Nucleus accumbens (tissue), 56 donors: ENCODE measurements at regions not wholly inside any gene's neighbourhood (a gene's known extent, or its start where the extent isn't known, plus 50 kb on each side); places are given as distances from the start of the nearest gene placed in this dataset.

Source experiments
- DNase-seq, 56 donors: peaks; one replicate each; lab custom pipeline; 2025; lab: John Stamatoyannopoulos, UW

GRCh38 chr14:101125719-101126651 is 222.5 kb upstream of the RTL1 start:
- no peak for DNase-seq

DNA sequence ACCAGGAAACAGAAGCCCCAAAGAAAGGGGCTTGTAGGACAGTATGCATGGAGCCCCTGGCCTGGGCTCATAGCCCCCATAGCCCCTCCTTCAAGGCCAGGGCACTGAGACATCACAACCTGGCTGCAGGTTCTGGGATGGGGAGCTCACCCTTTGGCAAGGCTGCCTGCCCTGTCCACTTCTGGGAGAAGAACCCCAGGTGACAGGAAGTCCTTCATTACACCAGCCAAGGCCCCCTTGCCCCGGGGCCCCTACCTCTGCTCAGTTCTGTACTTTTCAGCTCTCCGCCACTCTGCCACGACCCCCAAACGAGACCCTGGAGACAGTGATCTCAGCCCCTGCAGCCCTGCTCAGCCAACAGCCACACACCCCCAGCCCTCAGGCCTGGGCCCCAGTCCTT is 223.2 kb upstream of the RTL1 start:
- DNase-seq = no peak

- no peak for DNase-seq
Observed at GRCh38 chr14:101127224-101127623, 223.7 kb upstream of the RTL1 start.

DNA sequence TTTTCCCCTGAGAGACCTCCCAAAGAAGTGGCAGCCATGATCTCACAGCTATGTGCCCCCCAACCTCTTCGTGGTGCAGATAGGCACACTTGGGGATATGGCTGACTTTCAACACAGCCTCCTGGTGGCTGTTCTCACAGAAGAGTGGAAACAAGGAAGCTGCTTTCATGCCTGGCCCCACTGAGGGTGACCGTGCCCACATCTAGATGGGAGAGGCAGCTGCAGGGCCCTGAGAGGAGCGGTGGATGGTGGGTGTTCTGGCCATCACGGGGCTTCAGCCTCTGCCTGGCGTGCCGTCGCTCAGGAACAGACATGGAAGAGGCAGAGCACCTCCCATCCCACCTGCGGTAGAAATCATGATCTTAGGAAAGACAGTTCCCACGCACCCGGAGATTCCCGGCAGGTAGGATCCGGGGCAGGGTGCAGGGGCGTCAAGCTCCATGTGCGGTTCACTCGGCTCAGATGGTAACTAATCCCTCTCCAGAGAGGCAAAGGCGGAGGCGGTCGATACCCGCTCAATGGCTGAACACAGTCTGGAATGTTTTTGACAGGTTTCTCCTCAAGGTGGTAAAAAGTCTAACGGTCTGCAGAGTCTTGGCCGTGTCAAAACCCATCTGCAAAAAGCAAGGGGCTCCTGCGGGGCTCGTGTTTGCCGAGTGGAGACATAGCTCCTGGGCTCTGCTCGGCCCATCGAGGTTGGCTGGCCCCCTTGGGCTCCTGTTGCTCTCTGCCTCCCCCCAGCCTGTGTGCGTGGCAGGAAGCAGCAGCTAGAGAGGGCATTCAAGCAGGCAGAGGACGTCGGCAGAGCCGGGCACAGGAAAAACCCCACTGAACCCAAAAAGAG is 225.2 kb upstream of the RTL1 start:
- peak in 10 of 56 donors; percentile 12 to 51 (median 30) for DNase-seq

DNA sequence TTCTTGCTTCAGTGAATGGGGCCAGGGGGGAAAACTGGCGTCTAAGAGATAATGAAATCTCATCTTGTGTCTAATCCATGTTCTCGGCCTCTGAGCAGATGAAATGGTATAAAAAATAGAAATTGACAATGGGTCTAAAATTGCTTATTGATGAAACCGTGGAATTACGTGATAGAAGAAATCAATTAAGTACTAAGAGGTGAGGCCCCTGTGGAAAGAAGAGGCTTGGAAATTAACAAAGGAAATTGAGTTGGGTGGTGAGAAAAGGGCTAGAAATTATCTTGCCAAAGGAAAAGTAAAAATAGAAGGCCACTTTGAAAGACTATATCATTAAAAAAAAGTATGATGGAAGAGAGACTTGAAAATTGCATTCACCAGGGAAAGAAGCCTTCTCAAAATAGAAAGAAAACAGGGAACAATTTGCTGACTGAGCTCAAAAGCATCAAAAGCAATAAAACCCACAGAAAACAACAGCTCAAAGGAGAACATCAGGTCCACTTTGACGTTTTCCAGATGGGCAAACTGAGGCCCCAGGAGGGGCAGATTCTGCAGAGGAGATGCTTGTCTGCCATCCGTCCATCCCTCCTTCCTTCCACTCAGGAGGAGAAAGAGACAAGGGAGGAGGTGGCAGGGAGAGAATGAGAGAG is 226.1 kb upstream of the RTL1 start:
- no peak for DNase-seq

DNA sequence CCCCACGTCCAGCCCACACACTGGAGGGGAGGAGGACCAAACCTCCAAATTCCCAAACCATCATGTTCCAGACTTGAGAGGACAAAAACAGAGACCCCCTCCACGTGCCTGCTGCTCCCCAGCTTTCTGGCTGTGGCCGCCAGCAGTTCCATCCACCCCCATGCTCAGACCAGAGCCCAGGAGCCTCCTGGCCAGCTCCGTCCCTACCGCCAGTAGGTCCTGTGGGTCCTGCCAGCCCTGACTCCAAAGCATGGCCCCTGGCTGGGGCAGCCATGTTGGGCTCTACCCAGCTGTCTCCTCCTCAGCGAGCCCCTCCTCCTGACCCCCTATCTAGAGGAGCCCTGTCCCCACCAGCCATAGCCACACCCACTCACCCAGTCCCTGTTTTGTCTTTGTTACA is 227.3 kb upstream of the RTL1 start:
- no peak for DNase-seq

DNA sequence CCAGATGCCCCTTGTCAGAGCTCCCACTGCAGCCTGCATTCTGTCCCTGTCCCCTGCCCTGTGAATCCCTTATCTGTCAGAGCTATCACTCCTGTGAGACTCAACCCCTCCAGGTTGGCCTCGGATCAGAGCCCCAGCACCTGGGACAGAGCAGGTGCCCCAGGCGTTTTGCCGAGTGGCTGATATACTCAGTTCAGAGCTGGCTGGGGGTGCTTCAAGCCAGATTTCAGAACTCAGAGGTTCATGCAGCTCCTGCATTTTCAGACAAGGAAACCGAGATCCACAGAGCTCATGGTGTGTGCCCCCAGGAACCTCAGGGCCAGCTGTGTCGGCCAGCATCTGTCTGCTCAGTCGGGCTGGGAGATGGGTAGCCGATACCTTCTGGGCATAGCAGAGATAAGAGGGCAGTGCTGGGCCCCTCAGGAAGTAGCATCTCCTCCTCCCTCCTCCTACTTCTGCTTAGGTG is 228.0 kb upstream of the RTL1 start:
- no peak for DNase-seq

DNA sequence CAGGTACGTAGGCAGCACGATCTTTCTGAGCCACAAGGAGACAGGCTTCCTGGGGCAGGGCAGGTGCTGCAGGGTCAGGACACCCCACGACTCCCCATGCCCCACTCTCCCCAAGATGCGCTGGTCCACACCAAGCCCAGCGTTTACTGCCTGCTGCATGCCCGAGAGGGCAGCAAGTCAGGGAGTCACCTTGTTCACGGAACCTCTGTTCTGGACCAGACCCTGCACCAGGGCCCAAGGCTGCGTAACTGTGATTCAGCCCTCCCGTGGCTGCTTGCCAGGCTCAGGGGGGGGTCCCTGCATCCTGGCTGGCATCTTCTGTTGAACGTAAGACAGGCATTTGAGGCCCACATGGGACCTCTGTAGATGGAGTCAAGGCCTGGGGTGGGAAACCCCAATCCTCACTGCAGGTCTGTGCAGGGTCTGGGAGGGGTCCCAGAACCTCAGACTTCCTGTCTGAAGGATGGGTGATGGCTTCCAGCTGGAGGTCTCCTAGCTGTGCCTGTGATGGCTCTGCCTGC is 228.6 kb upstream of the RTL1 start:
- no peak for DNase-seq

DNA sequence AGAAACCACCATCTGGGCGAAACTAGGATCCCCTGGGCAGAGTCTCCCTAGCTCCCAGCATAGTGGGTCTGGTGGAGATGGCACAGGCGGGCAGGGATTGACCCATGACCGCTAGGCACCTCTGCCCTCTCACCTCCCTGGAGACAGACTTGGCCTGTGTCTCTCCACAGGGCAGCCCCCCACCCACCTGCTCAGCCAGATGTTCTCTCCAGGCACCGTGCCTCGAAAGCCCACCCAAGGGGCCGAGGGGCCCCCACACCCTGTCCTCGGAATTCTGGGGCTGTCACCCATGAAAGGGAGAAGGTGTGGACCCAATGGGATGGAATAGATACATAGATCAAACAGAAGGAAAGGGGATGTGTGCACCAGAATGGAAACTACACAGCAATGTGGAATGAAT is 229.1 kb upstream of the RTL1 start:
- no peak for DNase-seq

DNA sequence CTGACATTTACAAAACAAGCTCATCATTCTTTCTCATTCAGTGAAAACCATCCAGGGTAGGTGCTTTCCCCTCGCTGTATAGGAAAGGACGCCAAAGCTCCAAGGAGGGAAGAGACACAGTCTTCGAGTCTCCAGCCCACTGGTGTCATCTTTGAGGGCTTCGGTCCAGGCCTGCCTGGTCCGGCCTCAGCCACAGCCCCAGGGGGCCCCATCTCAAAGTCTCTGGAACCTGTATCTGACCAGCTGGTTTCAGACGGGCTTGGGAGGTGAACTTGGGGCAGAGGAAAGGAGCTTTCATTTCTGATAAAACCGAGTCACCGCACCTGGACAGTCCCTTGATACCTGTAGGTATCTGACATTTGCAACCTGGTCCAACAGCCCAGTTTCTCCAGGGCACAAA is 229.5 kb upstream of the RTL1 start:
- no peak for DNase-seq

DNA sequence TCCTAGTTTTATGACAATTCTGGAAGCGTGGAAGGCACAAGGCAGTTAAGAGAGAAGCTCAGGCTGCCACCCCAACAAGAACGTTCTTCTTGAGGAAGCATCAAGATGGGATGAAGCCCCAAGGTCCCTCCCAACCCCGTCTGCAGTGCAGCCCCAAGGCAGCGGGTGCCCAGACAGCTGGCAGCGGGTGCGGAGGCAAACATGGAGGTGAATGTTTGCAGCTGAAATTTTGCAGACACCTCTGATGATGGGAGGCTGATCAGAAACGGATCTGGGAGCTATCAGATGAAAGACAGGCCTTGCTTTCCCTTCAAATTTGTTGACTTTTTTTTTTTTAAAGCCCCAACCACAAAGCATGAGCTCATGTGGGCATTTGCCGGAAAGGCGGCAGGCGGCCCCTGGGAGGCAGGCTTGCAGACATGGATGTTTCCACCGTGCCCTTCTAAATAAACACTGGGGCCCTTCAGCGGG is 230.7 kb upstream of the RTL1 start:
- DNase-seq = no peak

GRCh38 chr14:101134851-101135433 is 231.4 kb upstream of the RTL1 start:
- DNase-seq = no peak

- peak in 22 of 56 donors; percentile 15 to 72 (median 48) for DNase-seq
Observed at GRCh38 chr14:101135796-101136742, 232.5 kb upstream of the RTL1 start.

GRCh38 chr14:101137234-101137633 is 233.7 kb upstream of the RTL1 start:
- DNase-seq = no peak

GRCh38 chr14:101147848-101148247 is 244.3 kb upstream of the RTL1 start:
- no peak for DNase-seq

DNA sequence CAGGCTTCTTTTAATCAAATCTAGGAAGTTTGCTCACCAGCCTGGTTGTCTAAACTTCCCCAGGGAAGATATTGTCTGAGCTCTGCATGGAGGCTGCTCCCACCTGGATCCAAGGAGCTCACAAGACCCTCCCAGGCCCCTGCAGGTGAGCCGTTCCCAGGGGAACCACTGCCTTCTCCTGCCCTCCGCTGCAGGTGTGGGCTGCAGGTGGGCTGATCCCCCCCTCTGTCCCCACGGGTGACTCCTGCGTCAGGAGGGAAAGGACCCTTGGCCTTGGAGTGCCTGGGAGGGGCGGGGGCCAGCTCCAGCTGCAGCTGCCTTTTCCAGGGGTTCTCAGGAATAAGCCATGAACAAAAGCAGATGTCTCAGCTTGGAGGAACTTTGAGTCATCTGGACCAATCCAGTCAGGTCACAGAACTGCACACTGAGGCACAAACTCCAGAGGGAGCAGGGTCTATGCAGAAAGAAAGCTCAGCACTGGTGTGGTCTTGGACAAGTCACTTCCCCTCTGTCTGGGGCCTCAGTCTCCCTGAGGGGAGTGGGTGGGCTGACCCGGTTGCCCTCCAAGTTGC is 246.6 kb upstream of the RTL1 start:
- no peak for DNase-seq

DNA sequence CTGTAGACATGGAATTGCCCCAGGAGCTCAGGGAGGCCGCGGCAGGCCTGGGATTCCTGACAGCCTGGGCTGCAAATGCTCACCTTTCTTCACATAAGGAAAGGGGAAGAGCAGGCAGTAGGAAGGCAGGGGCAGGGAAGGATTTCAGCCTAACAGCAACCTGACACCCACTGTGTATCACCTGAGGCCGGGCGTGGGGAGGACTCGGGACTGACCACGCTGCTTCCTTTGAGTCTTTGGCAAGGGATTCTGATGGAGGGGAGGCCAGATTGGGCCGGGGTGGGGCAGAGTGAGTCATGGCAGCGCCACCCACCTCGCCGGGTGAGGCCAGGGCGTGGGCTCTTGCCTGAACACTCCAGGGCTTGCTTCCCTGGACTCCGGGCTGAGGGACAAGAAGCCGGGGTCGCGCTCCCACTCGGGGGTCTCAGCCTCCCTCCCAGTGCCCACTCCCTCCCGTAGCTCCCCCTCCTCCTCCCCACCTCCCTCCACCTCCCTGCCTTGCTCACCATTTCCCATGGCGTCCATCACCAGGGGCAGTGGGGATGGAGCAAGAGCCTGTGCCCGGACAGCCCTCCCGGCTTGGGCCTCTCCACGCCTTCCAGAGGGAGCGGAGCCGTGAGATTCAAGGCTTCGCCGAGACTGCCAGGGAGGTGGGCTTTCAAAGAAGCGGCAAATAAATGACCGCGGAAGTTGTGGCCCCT is 247.9 kb upstream of the RTL1 start:
- no peak for DNase-seq

GRCh38 chr14:101151927-101152305 is 248.4 kb upstream of the RTL1 start:
- DNase-seq = no peak
